ENCODE measurements at regions not wholly inside any gene's neighbourhood (a gene's known extent, or its start where the extent isn't known, plus 50 kb on each side); places are given as distances from the start of the nearest gene placed in this dataset.
"Not testable (repeated sequence)": the region's sequence is repeated elsewhere in the genome, so short reads cannot be mapped to it uniquely, and the experiment has no call there.

- H3K36me3 ChIP-seq (ENCODE audit: control insufficient read depth, insufficient read depth, low read length): no peaks in the 10 kb centered on the region
- H3K27me3 ChIP-seq (ENCODE audit: control insufficient read depth, insufficient read depth, low read length): no peaks in the 10 kb centered on the region
- TF ChIP-seq, protein P1, sequence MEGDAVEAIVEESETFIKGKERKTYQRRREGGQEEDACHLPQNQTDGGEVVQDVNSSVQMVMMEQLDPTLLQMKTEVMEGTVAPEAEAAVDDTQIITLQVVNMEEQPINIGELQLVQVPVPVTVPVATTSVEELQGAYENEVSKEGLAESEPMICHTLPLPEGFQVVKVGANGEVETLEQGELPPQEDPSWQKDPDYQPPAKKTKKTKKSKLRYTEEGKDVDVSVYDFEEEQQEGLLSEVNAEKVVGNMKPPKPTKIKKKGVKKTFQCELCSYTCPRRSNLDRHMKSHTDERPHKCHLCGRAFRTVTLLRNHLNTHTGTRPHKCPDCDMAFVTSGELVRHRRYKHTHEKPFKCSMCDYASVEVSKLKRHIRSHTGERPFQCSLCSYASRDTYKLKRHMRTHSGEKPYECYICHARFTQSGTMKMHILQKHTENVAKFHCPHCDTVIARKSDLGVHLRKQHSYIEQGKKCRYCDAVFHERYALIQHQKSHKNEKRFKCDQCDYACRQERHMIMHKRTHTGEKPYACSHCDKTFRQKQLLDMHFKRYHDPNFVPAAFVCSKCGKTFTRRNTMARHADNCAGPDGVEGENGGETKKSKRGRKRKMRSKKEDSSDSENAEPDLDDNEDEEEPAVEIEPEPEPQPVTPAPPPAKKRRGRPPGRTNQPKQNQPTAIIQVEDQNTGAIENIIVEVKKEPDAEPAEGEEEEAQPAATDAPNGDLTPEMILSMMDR (IDR thresholded peaks at IDR 0.05): no peak
- no peaks in the 10 kb centered on the region for H3K79me2 ChIP-seq
- no peak overlapping the region for H3K4me2 ChIP-seq (ENCODE audit: low read length)
- H3K4me3 ChIP-seq (ENCODE audit: low read depth, low read length): no peak overlapping the region
- H3K9me3 ChIP-seq (ENCODE audit: control insufficient read depth, low read length): no peaks in the 10 kb centered on the region
- H3K27ac ChIP-seq: no peak overlapping the region
- H3K4me1 ChIP-seq: no peaks in the 10 kb centered on the region
- no peak overlapping the region for H2AFZ ChIP-seq
- H3K9ac ChIP-seq: no peak overlapping the region
Measured at GRCh38 chr1:232130815-232131480, 499.0 kb downstream of the SIPA1L2 start.

GRCh38 chr1:232127190-232127589 lies 500.6 kb downstream of the DISC1 start:
- TF ChIP-seq, protein P1 (IDR thresholded peaks at IDR 0.05): no peak
- no peak overlapping the region for H3K9ac ChIP-seq
- no peak overlapping the region for H3K27ac ChIP-seq
- H3K79me2 ChIP-seq: no peaks in the 10 kb centered on the region
- H3K27me3 ChIP-seq (ENCODE audit: control insufficient read depth, insufficient read depth, low read length): no peaks in the 10 kb centered on the region
- H3K4me2 ChIP-seq (ENCODE audit: low read length): no peak overlapping the region
- no peak overlapping the region for H3K4me3 ChIP-seq (ENCODE audit: low read depth, low read length)
- H3K4me1 ChIP-seq: no peaks in the 10 kb centered on the region
- H3K36me3 ChIP-seq (ENCODE audit: control insufficient read depth, insufficient read depth, low read length): no peaks in the 10 kb centered on the region
- no peaks in the 10 kb centered on the region for H3K9me3 ChIP-seq (ENCODE audit: control insufficient read depth, low read length)
- H2AFZ ChIP-seq: no peak overlapping the region

DNA sequence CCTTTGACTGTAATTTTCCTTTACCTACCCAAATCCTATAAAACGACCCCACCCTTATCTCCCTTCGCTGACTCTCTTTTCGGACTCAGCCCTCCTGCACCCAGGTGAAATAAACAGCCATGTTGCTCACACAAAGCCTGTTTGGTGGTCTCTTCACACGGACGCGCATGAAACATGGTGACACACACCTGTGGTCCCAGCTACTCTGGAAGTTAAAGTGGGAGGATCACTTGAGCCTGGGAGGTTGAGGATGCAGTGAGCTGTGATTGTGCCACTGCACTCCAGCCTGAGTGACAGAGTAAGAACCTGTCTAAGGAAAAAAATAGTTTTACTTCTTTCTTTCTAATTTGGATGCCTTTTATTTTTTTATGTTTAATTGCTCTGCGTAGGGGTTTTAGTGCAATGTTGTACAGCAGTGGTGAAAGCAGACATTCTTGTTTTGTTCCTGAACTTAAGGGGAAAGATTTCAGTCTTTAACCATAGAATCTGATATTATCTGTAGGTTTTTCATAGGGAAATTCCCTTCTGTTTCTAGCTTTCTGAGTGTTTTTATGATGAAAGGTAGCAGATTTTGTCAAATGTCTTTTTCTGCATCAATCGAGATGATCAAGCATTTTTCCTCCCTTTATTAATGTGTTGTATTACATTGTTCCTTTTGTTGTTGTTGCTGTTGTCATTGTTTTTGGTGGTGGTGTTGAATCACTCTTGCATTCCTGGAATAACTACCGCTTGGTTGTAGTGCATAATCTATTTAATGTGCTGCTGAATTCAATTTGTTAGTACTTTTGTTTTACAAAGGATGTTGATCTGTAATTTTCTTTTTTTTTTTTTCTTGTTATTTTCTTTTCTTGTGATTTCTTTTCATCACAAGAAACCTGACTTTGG lies 497.4 kb downstream of the DISC1 start:
- Histone ChIP-seq H3K9ac (no peak overlapping the region), H3K4me2 (ENCODE audit: low read length) (no peak overlapping the region), H3K79me2 (no peaks in the 10 kb centered on the region), H3K27ac (no peak overlapping the region), H3K4me3 (ENCODE audit: low read depth, low read length) (no peak overlapping the region), H2AFZ (no peak overlapping the region), H3K36me3 (ENCODE audit: control insufficient read depth, insufficient read depth, low read length) (no peaks in the 10 kb centered on the region), H3K27me3 (ENCODE audit: control insufficient read depth, insufficient read depth, low read length) (no peaks in the 10 kb centered on the region), H3K9me3 (ENCODE audit: control insufficient read depth, low read length) (no peaks in the 10 kb centered on the region), H3K4me1 (no peaks in the 10 kb centered on the region)
- TF ChIP-seq, protein P1 (IDR thresholded peaks at IDR 0.05): no peak

- not testable (repeated sequence) for H2AFZ ChIP-seq; H3K4me1 ChIP-seq; H3K4me3 ChIP-seq (ENCODE audit: low read depth, low read length); H3K4me2 ChIP-seq (ENCODE audit: low read length); H3K27me3 ChIP-seq (ENCODE audit: control insufficient read depth, insufficient read depth, low read length); H3K79me2 ChIP-seq; H3K36me3 ChIP-seq (ENCODE audit: control insufficient read depth, insufficient read depth, low read length); H3K9me3 ChIP-seq (ENCODE audit: control insufficient read depth, low read length); H3K9ac ChIP-seq; H3K27ac ChIP-seq
Measured at GRCh38 chr1:232117903-232118302, 491.3 kb downstream of the DISC1 start.

GRCh38 chr1:232114985-232115384 lies 488.4 kb downstream of the DISC1 start:
- Histone ChIP-seq H2AFZ (no peak overlapping the region), H3K27ac (no peak overlapping the region), H3K4me2 (ENCODE audit: low read length) (no peak overlapping the region), H3K4me1 (no peaks in the 10 kb centered on the region), H3K79me2 (no peaks in the 10 kb centered on the region), H3K9me3 (ENCODE audit: control insufficient read depth, low read length) (no peaks in the 10 kb centered on the region), H3K4me3 (ENCODE audit: low read depth, low read length) (no peak overlapping the region), H3K27me3 (ENCODE audit: control insufficient read depth, insufficient read depth, low read length) (no peaks in the 10 kb centered on the region), H3K9ac (no peak overlapping the region), H3K36me3 (ENCODE audit: control insufficient read depth, insufficient read depth, low read length) (no peaks in the 10 kb centered on the region)
- TF ChIP-seq, protein P1 (IDR thresholded peaks at IDR 0.05): no peak
